ENCODE measurements at regions not wholly inside any gene's neighbourhood (a gene's known extent, or its start where the extent isn't known, plus 50 kb on each side); places are given as distances from the start of the nearest gene placed in this dataset.

DNA sequence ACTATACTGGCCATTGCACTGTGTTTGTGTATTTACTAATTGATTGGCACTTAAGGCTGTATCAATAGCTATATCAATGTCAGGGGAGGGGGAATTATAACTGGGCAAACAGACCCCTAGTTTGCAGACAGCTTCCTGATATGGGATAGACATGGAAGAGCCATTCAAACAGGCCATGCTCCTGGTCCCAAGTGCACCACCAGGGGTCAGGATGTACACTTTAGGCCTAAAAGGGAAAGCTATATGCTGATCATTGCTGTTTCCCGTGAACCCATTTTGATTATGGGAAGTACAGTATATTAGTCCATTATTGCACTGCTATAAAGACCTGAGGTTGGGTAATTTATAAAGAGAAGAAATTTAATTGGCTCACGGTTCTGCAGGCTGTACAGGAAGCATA, 124.9 kb upstream of the BACE2 start:
- H3K4me3 Mint-ChIP-seq (ENCODE audit: unreplicated experiment): no peak overlapping the region
- H3K4me1 Mint-ChIP-seq (ENCODE audit: low read depth, unreplicated experiment): peaks cover 6% of the 10 kb centered on the region
- peaks cover 2% of the 10 kb centered on the region for H3K27me3 Mint-ChIP-seq (ENCODE audit: unreplicated experiment)
- peaks cover 6% of the 10 kb centered on the region for H3K36me3 Mint-ChIP-seq (ENCODE audit: unreplicated experiment)
- TF ChIP-seq, protein P1, sequence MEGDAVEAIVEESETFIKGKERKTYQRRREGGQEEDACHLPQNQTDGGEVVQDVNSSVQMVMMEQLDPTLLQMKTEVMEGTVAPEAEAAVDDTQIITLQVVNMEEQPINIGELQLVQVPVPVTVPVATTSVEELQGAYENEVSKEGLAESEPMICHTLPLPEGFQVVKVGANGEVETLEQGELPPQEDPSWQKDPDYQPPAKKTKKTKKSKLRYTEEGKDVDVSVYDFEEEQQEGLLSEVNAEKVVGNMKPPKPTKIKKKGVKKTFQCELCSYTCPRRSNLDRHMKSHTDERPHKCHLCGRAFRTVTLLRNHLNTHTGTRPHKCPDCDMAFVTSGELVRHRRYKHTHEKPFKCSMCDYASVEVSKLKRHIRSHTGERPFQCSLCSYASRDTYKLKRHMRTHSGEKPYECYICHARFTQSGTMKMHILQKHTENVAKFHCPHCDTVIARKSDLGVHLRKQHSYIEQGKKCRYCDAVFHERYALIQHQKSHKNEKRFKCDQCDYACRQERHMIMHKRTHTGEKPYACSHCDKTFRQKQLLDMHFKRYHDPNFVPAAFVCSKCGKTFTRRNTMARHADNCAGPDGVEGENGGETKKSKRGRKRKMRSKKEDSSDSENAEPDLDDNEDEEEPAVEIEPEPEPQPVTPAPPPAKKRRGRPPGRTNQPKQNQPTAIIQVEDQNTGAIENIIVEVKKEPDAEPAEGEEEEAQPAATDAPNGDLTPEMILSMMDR (IDR thresholded peaks at IDR 0.05; ENCODE audit: partially characterized antibody, unreplicated experiment): no peak
- DNase-seq: no peak
- H3K27ac Mint-ChIP-seq (ENCODE audit: unreplicated experiment): no peak overlapping the region
- peaks cover 1% of the 10 kb centered on the region for H3K9me3 Mint-ChIP-seq (ENCODE audit: unreplicated experiment)

DNA sequence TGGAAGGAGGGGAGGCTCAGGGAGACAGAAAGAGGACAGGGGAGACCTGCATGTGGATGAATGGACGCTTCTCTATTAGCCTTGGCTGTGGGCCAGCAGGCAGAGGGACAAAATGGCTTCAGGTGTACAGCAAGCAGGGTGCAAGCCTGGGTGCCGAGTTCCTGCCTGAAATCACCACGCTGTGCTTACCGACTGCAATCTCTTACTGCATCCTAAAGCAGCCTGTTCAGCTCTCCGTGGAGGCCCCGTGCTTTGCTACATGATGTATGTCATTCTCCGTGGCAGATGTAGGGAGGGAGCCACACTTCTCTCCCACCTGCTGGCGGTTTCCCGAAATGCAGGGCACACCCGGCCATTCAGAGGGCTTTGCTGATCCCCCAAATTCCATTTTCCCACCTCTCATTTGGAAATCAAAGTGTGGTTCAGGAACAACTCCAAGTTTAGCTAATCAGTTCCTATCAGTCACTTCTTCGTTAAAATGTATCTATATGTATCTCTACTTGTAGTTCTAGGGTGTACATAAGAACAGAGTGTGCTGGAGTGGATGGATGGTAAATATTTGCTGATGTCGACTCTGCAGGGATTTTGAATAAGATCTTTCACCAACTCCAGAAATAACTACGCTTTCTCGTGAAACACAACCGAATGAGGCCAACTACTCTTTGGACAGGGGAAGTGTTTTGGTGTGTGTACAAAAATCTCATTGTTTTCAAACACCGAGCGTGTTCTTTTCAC, 122.3 kb upstream of the BACE2 start:
- TF ChIP-seq, protein P1 (IDR thresholded peaks at IDR 0.05; ENCODE audit: partially characterized antibody, unreplicated experiment): peak; percentile 80
- Mint-ChIP-seq H3K36me3 (ENCODE audit: unreplicated experiment) (peaks cover 6% of the 10 kb centered on the region), H3K4me1 (ENCODE audit: low read depth, unreplicated experiment) (peaks cover 6% of the 10 kb centered on the region), H3K27ac (ENCODE audit: unreplicated experiment) (no peak overlapping the region), H3K9me3 (ENCODE audit: unreplicated experiment) (peaks cover 1% of the 10 kb centered on the region), H3K4me3 (ENCODE audit: unreplicated experiment) (no peak overlapping the region), H3K27me3 (ENCODE audit: unreplicated experiment) (peaks cover 2% of the 10 kb centered on the region)
- peak; percentile 74 for DNase-seq

DNA sequence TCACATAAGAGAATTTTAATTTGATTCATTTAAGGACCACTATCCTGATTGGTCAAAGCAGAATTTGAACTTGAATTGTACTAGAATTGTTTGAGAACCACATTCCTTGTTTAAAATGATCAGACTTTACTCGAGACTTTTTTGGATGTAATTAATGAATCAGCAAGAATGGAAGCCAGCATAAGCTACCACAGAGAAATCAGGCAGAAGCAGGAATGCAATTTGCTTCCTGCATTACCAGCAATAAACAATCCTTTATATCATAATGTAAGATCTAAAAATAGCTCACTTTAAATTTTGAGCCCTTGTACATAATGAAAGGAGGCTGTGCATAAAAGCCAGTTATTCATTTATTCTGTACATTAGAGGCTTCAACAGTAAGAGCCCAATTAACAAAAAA, 119.8 kb upstream of the BACE2 start:
- Mint-ChIP-seq H3K9me3 (ENCODE audit: unreplicated experiment) (peaks cover 1% of the 10 kb centered on the region), H3K36me3 (ENCODE audit: unreplicated experiment) (no peaks in the 10 kb centered on the region), H3K27ac (ENCODE audit: unreplicated experiment) (no peak overlapping the region), H3K27me3 (ENCODE audit: unreplicated experiment) (peaks cover 2% of the 10 kb centered on the region), H3K4me3 (ENCODE audit: unreplicated experiment) (no peak overlapping the region), H3K4me1 (ENCODE audit: low read depth, unreplicated experiment) (peaks cover 9% of the 10 kb centered on the region)
- no peak for DNase-seq
- TF ChIP-seq, protein P1 (IDR thresholded peaks at IDR 0.05; ENCODE audit: partially characterized antibody, unreplicated experiment): no peak

DNA sequence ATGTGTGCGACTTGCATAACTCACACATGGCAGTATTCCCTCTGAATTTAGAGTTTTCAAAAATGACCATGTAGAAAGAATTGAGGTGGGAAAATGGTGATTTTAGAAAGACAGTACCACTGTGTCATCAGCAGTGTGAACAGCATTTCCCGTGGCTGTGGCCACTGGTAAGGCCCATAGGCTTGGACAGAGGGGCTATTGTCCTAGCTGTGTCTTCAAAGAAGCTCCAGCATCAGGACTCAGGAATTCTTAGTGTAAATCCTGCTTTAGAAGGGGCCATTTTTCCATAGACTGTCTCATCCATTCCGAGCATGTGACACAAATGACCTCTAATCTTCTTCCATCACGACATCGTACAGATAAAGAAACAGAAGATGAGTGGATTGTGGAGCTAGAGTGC, 119.3 kb upstream of the BACE2 start:
- Mint-ChIP-seq H3K9me3 (ENCODE audit: unreplicated experiment) (peaks cover 1% of the 10 kb centered on the region), H3K27ac (ENCODE audit: unreplicated experiment) (no peak overlapping the region), H3K36me3 (ENCODE audit: unreplicated experiment) (no peaks in the 10 kb centered on the region), H3K4me3 (ENCODE audit: unreplicated experiment) (no peak overlapping the region), H3K4me1 (ENCODE audit: low read depth, unreplicated experiment) (peaks cover 13% of the 10 kb centered on the region), H3K27me3 (ENCODE audit: unreplicated experiment) (peaks cover 2% of the 10 kb centered on the region)
- TF ChIP-seq, protein P1 (IDR thresholded peaks at IDR 0.05; ENCODE audit: partially characterized antibody, unreplicated experiment): no peak
- no peak for DNase-seq

DNA sequence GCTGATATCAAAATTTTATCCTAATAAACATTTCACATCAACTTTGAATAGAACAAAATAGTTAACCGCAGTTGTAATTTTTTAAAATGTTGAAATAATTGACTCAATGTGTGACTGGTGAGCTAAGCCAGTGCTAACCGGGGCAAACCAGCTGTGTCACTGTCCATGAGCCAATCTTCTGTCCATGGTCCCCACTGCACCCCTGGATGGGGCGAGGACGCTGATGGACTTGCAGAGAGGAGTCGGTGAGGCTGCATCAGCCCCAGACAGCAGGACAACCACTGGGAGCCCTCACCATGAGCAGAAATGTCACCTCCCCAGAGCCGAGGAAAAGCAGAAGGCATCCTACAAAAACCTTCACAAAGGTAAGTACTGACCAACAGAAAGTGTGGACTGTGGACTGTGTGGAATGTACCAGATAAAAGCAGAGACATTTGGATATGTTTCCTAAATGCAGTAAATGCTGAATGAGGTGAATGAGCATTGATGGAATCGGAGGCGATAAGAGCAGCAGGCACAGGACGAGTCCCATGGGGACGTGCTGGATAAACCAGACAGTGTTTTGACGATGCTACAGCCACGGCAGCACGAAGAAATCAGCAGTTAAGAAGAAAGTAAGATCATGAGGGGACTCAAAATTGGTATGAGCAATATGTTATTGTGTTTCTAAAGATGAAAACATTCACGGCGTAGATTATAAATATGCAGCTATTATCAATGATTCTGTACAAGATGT, 115.0 kb upstream of the BACE2 start:
- TF ChIP-seq, protein P1 (IDR thresholded peaks at IDR 0.05; ENCODE audit: partially characterized antibody, unreplicated experiment): no peak
- peaks cover 9% of the 10 kb centered on the region for H3K4me1 Mint-ChIP-seq (ENCODE audit: low read depth, unreplicated experiment)
- H3K27ac Mint-ChIP-seq (ENCODE audit: unreplicated experiment): no peak overlapping the region
- H3K27me3 Mint-ChIP-seq (ENCODE audit: unreplicated experiment): no peaks in the 10 kb centered on the region
- peak; percentile 64 for DNase-seq
- H3K9me3 Mint-ChIP-seq (ENCODE audit: unreplicated experiment): no peaks in the 10 kb centered on the region
- H3K36me3 Mint-ChIP-seq (ENCODE audit: unreplicated experiment): no peaks in the 10 kb centered on the region
- no peak overlapping the region for H3K4me3 Mint-ChIP-seq (ENCODE audit: unreplicated experiment)
